Activated CD4-positive, alpha-beta T cell treated with anti-CD3 and anti-CD28 coated beads for 4 hours (primary cell): ENCODE measurements at regions not wholly inside any gene's neighbourhood (a gene's known extent, or its start where the extent isn't known, plus 50 kb on each side); places are given as distances from the start of the nearest gene placed in this dataset.

Source experiments
- DNase-seq, 2 donors: peaks; one replicate each; pipeline ENCODE4 v3.0.0-alpha.2; 2020

DNA sequence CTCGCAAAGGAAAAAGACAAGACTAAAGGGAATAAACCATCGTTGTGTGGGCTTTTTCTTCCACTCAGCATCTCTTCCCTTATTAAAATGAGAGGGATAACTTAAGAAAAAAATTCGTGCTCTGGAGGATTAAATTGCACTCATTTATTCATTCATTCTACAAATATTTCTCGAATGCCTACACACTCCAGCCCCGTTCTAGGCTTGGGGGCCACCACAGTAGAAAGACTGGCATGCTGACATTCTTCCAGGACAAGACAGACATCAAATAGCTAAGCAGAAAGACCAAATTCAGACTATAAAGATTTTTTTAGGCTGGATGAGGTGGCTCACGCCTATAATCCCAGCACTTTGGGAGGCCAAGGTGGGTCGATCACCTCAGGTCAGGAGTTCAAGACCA is 65.3 kb upstream of the IL12A start:
- DNase-seq, result no peak

DNA sequence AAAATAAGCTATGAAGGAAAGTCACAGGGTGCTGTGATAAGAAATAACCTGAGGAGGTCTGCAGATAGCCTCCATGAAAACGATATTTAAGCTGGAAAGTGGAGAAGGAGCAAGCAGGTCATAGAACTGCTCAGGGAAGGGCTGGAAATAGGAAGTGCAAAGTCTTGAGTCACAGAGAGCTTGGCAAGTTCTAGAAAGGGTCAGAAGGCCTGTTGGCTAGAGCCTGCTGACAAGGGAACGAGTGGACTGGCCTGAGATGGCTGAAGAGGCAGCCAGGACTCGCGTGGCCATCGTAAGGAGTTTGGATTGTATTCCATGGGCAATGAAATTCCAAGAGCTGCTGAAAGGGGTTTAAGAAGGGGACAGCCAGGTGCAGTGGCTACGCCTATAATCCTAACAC is 64.7 kb upstream of the IL12A start:
- no peak for DNase-seq

DNA sequence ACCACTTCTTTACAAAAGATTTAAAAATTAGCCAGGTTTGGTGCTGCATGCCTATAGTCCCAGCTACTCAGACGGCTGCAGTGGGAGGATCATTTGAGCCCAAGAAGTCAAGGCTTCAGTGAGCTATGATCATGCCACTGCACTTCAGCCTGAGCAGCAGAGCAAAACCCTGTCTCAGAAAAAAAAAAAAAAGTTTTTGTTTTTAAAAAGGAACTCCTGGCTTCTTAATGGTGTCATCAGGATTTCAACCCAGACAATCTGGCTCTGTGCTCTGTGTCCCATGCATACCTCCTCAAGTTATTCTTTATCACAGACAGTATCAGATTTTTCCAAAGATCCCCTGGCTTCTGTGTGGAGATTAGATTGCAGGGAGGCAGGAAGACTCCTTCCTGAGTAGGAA is 64.2 kb upstream of the IL12A start:
- DNase-seq, result no peak

DNA sequence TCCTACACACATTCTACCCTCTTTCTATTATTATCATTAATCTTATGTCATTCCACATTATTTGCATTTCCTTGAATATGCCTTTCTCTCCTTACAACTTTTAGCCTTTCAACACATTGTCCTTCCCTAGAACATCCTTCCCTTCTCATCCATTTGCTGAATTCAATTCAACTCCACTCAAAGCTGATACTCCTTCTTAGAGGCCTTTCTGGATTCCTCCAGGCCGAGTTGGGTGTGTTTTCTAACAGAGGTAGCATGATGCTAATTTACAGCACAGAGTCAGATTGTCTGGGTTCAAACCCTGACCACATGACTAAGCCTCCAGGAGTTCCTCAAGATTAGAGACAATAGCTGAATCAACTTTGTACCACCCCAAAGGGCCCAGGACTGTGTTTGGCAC is 63.4 kb upstream of the IL12A start:
- DNase-seq, result no peak

DNA sequence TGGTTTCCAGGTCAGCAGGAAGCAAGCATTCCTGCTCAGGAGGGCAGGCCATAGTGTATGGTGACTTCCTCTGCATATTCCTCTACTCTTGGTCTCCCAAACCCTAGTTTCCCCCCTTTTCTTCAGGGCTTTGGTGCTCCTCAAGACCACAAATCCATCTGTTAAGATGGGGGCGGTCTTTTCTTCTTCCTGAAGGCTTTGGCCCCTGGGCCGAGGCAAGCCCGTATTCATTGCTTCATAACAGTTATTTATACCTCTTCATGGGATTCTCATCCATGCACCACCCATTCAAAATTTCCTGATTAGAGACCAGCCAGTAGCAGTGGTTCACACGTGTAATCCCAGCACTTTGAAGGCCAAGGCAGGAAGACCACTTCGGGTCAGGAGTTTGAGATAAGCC is 62.1 kb upstream of the IL12A start:
- DNase-seq, result no peak

DNA sequence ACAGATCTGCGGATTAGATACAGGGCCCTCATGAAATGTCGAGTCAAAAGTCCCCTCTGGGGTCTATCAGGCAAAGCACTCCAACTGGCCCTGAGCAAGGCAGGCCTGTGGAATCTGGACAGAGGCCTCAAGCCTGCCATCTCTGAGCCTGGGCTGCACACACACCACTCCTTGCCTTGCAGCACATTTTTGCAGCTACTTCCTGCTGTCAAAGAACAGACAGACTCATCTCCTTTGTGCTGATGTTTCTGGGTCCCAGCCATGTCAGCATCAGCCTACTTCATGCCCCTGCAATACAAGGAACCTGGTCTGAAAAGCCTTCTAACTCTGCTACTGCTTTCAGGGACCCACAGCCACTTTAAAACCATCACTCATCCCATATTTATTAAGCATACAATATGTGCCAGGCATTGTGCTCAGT is 60.6 kb upstream of the IL12A start:
- DNase-seq, result no peak

DNA sequence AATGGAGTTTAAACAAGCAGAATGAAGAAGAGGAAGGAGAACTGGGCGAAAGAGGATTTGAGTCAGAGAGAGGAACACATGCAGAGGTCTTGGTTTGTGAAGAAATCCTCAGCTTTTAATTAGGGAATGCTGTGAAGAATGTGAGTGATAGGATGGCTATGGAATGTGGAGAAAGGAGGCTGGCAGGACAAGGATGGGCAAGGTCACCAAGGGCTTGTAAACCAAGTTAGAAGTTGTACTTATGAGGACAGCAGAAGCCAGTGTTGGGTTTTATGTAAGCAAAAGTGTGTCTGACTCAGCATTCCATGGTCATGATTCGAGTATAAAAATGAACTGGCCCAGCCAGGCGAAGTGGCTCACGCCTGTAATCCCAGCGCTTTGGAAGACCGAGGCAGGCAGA is 60.0 kb upstream of the IL12A start:
- DNase-seq, result no peak

DNA sequence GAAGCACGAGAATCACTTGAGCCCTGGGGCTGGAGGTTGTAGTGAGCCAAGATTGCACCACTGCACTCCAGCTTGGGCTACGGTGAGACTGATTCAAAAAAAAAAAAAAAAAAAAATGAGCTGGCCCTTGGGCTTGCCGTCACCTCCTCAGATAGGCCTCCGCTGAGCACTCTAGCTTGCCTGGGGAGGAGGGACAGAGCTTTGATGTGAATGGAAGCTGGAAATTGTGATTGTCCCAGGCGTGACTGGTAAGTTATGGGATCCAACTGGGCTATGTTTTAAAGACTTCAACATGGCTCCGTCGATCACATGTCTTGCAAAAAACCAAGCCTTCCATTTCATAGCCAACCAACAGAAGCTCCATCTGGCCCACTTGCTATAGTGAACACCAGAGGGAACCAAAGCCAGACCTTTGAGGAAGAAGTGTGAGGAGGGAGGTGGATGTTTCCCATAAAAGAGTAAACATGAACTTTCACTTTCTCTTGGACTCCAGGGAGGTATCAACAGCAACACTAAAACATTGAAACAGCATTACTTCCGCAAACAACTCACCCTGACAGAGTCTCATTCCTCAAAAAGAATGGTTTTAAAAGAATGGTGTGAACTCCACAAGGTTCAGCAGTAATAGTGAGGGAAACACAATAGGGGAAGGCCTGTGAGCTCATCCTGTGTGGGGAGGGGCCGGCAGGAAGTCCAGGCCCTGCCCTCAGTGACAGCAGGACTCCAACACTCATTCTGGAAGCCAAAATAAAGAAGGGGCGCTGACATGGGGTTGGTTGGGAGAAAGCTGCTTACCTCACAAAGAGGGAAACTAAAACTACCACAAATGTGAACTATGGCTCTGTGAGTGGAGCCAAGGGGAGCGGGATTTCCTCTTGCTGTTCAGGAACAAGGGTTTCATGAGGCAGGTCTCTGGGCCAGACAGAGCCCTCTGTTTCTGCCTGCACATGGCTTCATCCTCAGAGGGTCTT is 59.2 kb upstream of the IL12A start:
- no peak for DNase-seq

DNA sequence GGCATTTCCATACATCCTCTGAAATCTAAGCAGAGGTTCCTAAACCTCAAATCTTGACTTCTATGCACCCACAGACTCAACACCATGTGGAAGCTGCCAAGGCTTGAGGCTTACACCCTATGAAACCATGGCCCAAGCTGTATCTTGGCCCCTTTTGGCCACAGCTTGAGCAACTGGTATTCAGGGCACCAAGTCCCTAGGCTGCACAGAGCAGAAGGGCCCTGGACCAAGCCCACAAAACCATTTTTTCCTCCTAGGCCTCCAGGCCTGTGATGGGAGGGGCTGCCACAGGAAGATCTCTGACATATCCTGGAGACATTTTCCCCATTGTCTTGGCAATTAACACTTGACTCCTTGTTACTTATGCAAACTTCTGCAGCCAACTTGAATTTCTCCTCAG is 54.4 kb upstream of the IL12A start:
- no peak for DNase-seq

DNA sequence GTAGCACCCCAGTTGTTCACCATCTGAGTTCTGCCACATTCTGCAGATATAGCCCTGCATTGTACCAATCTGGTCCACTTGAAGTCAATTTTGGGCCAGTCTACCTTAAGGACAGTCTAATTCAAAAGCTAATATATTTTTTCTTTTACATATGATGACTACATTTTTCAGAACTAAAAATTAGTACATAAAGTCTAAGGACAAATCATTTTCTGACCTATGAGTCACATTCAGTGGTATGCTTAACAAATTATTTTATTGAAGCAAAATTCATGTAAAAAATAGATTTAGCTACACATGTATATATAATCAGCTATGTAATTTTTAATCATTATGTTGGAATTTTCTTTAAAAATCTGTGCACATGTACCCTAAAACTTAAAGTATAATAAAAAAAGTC is 52.1 kb upstream of the IL12A start:
- DNase-seq, result no peak

DNA sequence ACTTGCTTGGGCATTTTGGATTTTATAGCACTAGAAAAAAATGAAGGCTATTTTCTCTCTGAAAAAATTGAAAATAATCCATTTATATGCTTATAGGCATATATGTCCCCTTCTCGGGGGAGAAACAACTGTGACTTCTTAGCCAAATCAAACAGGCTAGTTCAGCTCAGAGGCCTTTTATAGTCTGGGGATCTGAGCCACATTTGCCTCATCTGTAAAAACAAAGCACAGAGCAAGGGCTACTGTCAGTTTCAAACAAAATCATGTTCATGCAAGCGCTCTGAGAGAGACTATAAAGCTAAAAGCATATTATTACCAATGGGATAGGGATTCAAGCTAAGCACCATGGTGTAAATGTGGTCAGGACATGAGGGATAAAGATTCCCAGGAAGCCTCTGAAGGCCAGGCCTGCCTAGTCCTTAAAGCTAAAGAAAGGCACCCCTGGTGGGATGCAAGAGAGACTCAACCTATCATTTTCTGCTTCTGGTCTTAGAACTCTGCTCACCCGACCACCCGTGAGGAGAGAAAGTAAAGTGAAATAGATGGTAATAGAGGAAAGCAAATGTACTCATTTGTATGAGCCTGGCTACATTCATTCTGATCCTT is 51.0 kb upstream of the IL12A start:
- DNase-seq, result no peak

DNA sequence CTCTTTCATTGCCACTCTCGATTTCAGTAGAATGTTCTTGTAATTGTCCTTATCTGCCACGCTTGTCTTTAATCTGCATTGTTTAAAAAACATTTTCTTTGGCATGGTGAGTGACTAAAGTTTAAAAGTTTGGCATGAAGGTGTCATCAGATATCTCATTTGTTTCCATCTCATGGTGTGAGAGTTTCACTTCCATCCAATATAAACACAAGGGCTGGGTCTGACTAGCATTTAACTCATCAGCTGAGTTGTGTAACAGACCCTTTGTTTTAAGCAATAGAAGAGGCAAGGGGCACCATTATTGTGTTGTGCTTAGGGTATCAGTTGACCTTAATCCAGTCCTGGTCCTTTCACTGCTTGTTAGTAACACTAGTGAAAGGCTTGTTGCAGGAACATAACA is 49.9 kb upstream of the IL12A start:
- no peak for DNase-seq
